HAP-1 (cell line): ENCODE measurements at regions not wholly inside any gene's neighbourhood (a gene's known extent, or its start where the extent isn't known, plus 50 kb on each side); places are given as distances from the start of the nearest gene placed in this dataset.

Source experiments
- DNase-seq, 2 experiments: peaks; one replicate each; pipeline ENCODE4 v3.0.0-alpha.2; 2016 to 2020; ENCODE audit warnings: low spot score in 2 of 2
- H3K27me3 ChIP-seq: fragments of 250-450 bp; sonication (Bioruptor Pico); 2 replicates; pipeline ENCODE4 v1.5.1; 2020; ENCODE audit warnings: low read depth, mild to moderate bottlenecking, moderate library complexity
- H3K36me3 ChIP-seq: fragments of 250-450 bp; sonication (Bioruptor Pico); replicated peaks from 2 replicates; pipeline ENCODE4 v1.5.1; 2020; ENCODE audit warnings: mild to moderate bottlenecking
- H3K4me1 ChIP-seq: fragments of 250-450 bp; sonication (Bioruptor Pico); 2 replicates; pipeline ENCODE4 v1.5.1; 2020; ENCODE audit warnings: mild to moderate bottlenecking
- H3K4me3 ChIP-seq: fragments of 250-450 bp; sonication (Bioruptor Pico); 2 replicates; pipeline ENCODE4 v1.5.1; 2020; ENCODE audit warnings: mild to moderate bottlenecking, moderate library complexity
- H3K9me3 ChIP-seq: fragments of 250-450 bp; sonication (Bioruptor Pico); 2 replicates; pipeline ENCODE4 v1.5.1; 2020; ENCODE audit warnings: mild to moderate bottlenecking, moderate library complexity
- in situ Hi-C: fragments of 300-500 bp; cut with MboI; formaldehyde crosslinking; loops from 3 replicates; pipeline ENCODE4 v1.14.3; 2020; ENCODE audit warnings: low sequenced_read_pairs, inconsistent platforms, mixed read lengths

- no peaks in the 10 kb centered on the region for H3K27me3 ChIP-seq
- DNase-seq, result no peak
- H3K9me3 ChIP-seq, result no peaks in the 10 kb centered on the region
- no peaks in the 10 kb centered on the region for H3K4me1 ChIP-seq
- H3K36me3 ChIP-seq, result no peaks in the 10 kb centered on the region
- no peak overlapping the region for H3K4me3 ChIP-seq
- in situ Hi-C loops, result no loop called here
These were observed 273.5 kb downstream of the CDH20 start for GRCh38 chr18:61606759-61607158.

DNA sequence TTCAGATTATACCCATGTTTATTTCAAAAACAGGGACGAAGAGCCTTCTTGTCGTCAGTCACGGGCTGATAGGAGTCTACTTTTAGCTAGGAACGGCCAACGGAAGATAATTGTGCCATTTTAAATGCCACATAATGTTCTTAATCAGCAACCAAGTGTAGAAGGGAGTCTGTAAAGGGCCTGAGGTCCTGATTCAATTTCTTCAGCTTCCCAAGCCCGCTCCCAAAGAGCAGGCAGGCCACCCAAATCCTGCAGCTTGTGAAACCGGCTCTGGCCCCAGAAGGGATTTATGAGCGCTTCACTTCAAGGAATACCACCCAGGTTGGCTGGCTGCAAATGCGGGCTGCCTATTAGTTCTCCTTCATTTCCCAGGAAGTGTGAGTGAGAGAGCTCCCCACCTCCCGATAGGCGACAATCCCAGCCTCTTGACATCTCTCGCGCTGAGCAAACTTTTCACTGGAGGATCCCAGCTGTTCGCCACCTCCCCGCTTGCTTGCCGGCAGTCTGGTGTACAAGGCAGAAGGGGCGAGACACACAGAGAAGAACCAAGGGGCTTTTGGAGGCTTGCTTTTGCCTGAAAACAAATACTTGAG is 272.9 kb downstream of the CDH20 start:
- no peak for DNase-seq
- Histone ChIP-seq H3K27me3 (no peaks in the 10 kb centered on the region), H3K9me3 (no peaks in the 10 kb centered on the region), H3K36me3 (no peaks in the 10 kb centered on the region), H3K4me3 (no peak overlapping the region), H3K4me1 (no peaks in the 10 kb centered on the region)
- in situ Hi-C loops, result no loop called here

- Histone ChIP-seq H3K4me3 (no peak overlapping the region), H3K9me3 (no peaks in the 10 kb centered on the region), H3K36me3 (no peaks in the 10 kb centered on the region), H3K27me3 (no peaks in the 10 kb centered on the region), H3K4me1 (no peaks in the 10 kb centered on the region)
- in situ Hi-C loops, result no loop called here
- DNase-seq, result no peak
These were observed 272.3 kb downstream of the CDH20 start for GRCh38 chr18:61605376-61606067.
